Stimulated activated naive B cell treated with anti-CD40 and anti-IgM and Interleukin-4, amounts not matched to agents 10 μg/mL and 1 μg/mL and 100 μg/mL, for 72 hours (primary cell): ENCODE measurements at regions not wholly inside any gene's neighbourhood (a gene's known extent, or its start where the extent isn't known, plus 50 kb on each side); places are given as distances from the start of the nearest gene placed in this dataset.
"Not testable (repeated sequence)": the region's sequence is repeated elsewhere in the genome, so short reads cannot be mapped to it uniquely, and the experiment has no call there.

Source experiments
- ATAC-seq, 2 donors: fragments of 150-1000 bp; cut with Tn5 transposase; replicated peaks; 2 replicates each; pipeline ENCODE4 v1.10.0; 2021; ENCODE audit warnings: moderate library complexity in 1 of 2
- DNase-seq: peaks from one replicate; pipeline ENCODE4 v3.0.0; 2021
- H3K27ac Mint-ChIP-seq: one replicate; pipeline ENCODE4 v1.8.0; 2022; ENCODE audit warnings: mild to moderate bottlenecking, mixed read lengths
- H3K27me3 Mint-ChIP-seq, 2 donors: one replicate each; pipeline ENCODE4 v1.8.0; 2022; ENCODE audit warnings: mixed read lengths in 2 of 2
- H3K36me3 Mint-ChIP-seq, 2 donors: one replicate each; pipeline ENCODE4 v1.8.0; 2022; ENCODE audit warnings: mixed read lengths in 2 of 2, mild to moderate bottlenecking in 1 of 2
- H3K4me1 Mint-ChIP-seq, 2 donors: one replicate each; pipeline ENCODE4 v1.8.0; 2022; ENCODE audit warnings: mixed read lengths in 2 of 2, mild to moderate bottlenecking in 1 of 2
- H3K4me3 Mint-ChIP-seq, 2 donors: one replicate each; pipeline ENCODE4 v1.8.0; 2022; ENCODE audit warnings: mild to moderate bottlenecking in 2 of 2, mixed read lengths in 2 of 2, moderate library complexity in 1 of 2
- H3K9me3 Mint-ChIP-seq, 2 donors: one replicate each; pipeline ENCODE4 v1.8.0; 2022; ENCODE audit warnings: mixed read lengths in 2 of 2, mild to moderate bottlenecking in 1 of 2

GRCh38 chr1:190809312-190809711, 331.6 kb upstream of the BRINP3 start:
- no peak overlapping the region for H3K4me3 Mint-ChIP-seq
- DNase-seq: no peak
- no peak for ATAC-seq
- H3K9me3 Mint-ChIP-seq: peaks cover 0 to 9% of the 10 kb centered on the region in 2 donors
- no peaks in the 10 kb centered on the region for H3K36me3 Mint-ChIP-seq
- no peak overlapping the region for H3K27ac Mint-ChIP-seq
- H3K27me3 Mint-ChIP-seq: no peaks in the 10 kb centered on the region
- no peaks in the 10 kb centered on the region for H3K4me1 Mint-ChIP-seq

- DNase-seq: no peak
- H3K27me3 Mint-ChIP-seq: no peaks in the 10 kb centered on the region
- H3K4me1 Mint-ChIP-seq: no peaks in the 10 kb centered on the region
- no peaks in the 10 kb centered on the region for H3K36me3 Mint-ChIP-seq
- H3K27ac Mint-ChIP-seq: no peak overlapping the region
- peaks cover 0 to 10% of the 10 kb centered on the region in 2 donors for H3K9me3 Mint-ChIP-seq
- no peak overlapping the region for H3K4me3 Mint-ChIP-seq
- ATAC-seq: no peak
These were observed 335.3 kb upstream of the BRINP3 start for GRCh38 chr1:190812996-190813395.

- Mint-ChIP-seq H3K27ac (no peak overlapping the region), H3K4me1 (no peaks in the 10 kb centered on the region), H3K9me3 (peaks cover 5 to 8% of the 10 kb centered on the region in 2 donors), H3K36me3 (no peaks in the 10 kb centered on the region), H3K27me3 (no peaks in the 10 kb centered on the region), H3K4me3 (no peak overlapping the region)
- ATAC-seq (no peak), DNase-seq (no peak)
These were observed 354.8 kb upstream of the BRINP3 start for GRCh38 chr1:190832511-190832910.

GRCh38 chr1:190835658-190836057, 358.0 kb upstream of the BRINP3 start:
- Mint-ChIP-seq H3K4me3 (no peak overlapping the region), H3K9me3 (peaks cover 1 to 6% of the 10 kb centered on the region in 2 donors)

GRCh38 chr1:190837200-190837599, 359.5 kb upstream of the BRINP3 start:
- not testable (repeated sequence) for H3K36me3 Mint-ChIP-seq, H3K4me1 Mint-ChIP-seq, DNase-seq, H3K9me3 Mint-ChIP-seq, H3K27me3 Mint-ChIP-seq, H3K4me3 Mint-ChIP-seq, ATAC-seq, H3K27ac Mint-ChIP-seq

More at GRCh38 chr1:190835658-190836057, 358.0 kb upstream of the BRINP3 start:
- ATAC-seq (no peak), DNase-seq (no peak)
- no peaks in the 10 kb centered on the region for H3K27me3 Mint-ChIP-seq
- H3K4me1 Mint-ChIP-seq: no peaks in the 10 kb centered on the region
- H3K27ac Mint-ChIP-seq: no peak overlapping the region
- H3K36me3 Mint-ChIP-seq: no peaks in the 10 kb centered on the region

DNA sequence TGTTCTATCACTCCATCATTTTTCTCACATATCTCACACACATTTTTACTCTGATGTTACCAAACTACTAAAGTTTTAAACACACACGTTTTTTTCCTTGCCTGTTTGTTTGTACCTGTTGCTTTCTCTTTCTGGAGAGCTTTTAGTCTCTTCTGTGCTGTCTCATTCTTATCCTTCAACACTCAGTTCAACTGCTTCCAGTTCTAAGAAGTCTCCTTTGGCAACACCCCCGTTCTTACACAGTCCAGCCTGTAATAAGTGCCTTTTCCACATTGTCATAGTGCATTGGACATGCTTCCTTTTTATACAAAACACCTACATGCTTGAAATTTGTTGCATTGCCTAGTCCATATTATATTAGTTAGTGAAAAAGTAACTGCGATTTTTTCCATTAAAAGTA, 360.2 kb upstream of the BRINP3 start:
- ATAC-seq (no peak), DNase-seq (no peak)
- no peaks in the 10 kb centered on the region for H3K27me3 Mint-ChIP-seq
- no peak overlapping the region for H3K4me3 Mint-ChIP-seq
- peaks cover 0 to 6% of the 10 kb centered on the region in 2 donors for H3K9me3 Mint-ChIP-seq
- H3K4me1 Mint-ChIP-seq: no peaks in the 10 kb centered on the region
- H3K27ac Mint-ChIP-seq: no peak overlapping the region
- no peaks in the 10 kb centered on the region for H3K36me3 Mint-ChIP-seq

DNA sequence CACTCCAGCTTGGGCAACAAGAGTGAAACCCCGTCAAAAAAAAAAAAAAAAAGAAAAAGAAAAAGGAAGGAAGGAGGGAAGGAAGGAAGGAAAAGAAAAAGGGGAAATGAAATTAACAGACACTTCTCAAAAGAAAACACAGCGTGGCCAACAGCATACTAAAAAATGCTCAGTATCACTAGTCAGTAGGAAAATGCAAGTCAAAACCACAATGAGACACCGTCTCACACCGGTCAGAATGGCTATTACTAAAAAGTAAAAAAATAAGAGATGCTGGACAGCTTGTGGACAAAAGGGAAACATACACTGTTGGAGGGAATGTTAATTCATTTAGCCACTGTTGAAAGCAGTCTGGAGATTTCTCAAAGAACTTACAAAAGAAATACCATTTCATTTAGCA, 369.5 kb upstream of the BRINP3 start:
- Mint-ChIP-seq H3K36me3 (no peaks in the 10 kb centered on the region), H3K4me3 (no peak overlapping the region), H3K4me1 (no peaks in the 10 kb centered on the region), H3K27ac (no peak overlapping the region), H3K27me3 (no peaks in the 10 kb centered on the region), H3K9me3 (peaks cover 4 to 6% of the 10 kb centered on the region in 2 donors)
- DNase-seq: no peak
- no peak for ATAC-seq

DNA sequence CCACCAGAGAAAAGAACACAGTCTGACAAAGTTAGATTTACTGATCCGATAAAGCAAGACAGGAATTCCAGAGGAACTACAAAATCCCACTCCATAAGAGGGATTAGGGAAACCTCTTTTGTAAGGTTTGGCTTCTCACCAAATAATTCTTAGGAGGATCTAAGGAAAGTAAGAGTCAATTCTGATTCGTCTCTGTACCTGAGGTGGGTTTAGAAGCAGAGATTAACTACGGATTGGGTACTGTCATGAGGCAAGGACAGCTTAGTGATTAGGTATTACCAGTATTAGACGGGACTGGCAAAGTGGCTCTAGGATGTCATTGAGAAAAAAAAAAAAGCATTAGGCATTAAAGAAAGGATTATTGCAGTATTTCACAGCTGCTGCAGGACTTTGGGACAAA, 371.7 kb upstream of the BRINP3 start:
- Mint-ChIP-seq H3K4me3 (no peak overlapping the region), H3K36me3 (no peaks in the 10 kb centered on the region), H3K9me3 (peaks cover 6 to 7% of the 10 kb centered on the region in 2 donors), H3K27ac (no peak overlapping the region), H3K27me3 (no peaks in the 10 kb centered on the region), H3K4me1 (no peaks in the 10 kb centered on the region)
- ATAC-seq (no peak), DNase-seq (no peak)

DNA sequence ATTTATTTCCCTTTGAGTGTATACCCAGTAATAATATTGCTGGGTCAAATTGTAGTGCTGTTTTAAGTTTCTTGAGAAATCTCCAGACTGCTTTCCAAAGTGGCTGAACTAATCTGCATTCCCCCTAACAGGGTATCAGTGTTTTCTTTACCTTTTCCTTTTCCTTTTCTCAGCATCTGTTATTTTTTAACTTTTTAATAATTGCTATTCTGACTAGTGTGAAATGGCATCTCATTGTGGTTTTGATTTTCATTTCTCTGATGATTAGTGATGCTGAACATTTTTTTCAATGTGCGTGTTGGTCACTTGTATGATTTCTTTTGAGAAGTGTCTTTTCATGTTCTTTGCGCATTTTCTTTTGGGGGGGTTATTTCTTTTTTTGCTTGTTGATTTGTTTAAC, 374.9 kb upstream of the BRINP3 start:
- Mint-ChIP-seq H3K9me3 (peaks cover 0 to 5% of the 10 kb centered on the region in 2 donors), H3K27ac (no peak overlapping the region), H3K27me3 (no peaks in the 10 kb centered on the region), H3K4me1 (no peaks in the 10 kb centered on the region), H3K4me3 (no peak overlapping the region), H3K36me3 (no peaks in the 10 kb centered on the region)
- DNase-seq: no peak
- no peak for ATAC-seq

GRCh38 chr1:190858140-190858539, 380.5 kb upstream of the BRINP3 start:
- Mint-ChIP-seq H3K4me3 (no peak overlapping the region), H3K4me1 (no peaks in the 10 kb centered on the region), H3K27ac (no peak overlapping the region), H3K9me3 (peaks cover 4 to 6% of the 10 kb centered on the region in 2 donors), H3K27me3 (no peaks in the 10 kb centered on the region), H3K36me3 (no peaks in the 10 kb centered on the region)
- no peak for DNase-seq
- no peak for ATAC-seq

DNA sequence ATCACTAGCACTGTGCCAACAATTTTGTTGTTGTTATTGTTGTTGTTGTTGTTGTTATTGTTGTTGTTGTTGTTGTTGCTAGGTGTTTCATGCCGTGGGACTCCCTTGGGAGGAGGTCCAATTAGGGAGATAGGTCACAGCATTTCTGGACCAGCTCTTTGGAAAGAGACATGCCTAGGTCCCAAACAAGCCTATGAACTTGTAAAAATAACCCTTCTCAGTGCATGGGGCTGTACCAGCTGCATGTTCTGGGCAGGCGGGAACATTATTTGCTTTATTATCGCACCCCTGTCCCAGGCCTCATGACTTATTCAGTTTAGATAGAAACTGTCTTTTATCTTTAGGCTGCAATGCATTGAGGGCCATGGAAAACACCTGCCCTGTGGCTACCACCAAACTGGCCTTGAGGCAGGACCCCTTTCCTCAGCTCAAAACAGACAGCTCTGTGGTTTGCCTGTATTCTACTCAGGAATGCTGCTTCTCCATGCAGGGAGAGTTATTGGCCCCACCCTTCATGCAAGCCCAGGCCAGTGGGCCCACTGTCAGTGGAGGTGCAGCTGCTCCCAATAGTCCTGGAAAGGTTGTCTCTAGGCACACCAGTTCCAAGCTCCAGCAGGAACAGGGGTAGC, 386.5 kb upstream of the BRINP3 start:
- Mint-ChIP-seq H3K36me3 (no peaks in the 10 kb centered on the region), H3K9me3 (peaks cover 0 to 2% of the 10 kb centered on the region in 2 donors), H3K27ac (no peak overlapping the region), H3K4me3 (no peak overlapping the region), H3K4me1 (no peaks in the 10 kb centered on the region), H3K27me3 (no peaks in the 10 kb centered on the region)
- ATAC-seq: no peak
- DNase-seq: no peak

GRCh38 chr1:190880352-190880751, 402.7 kb upstream of the BRINP3 start:
- H3K36me3 Mint-ChIP-seq: no peaks in the 10 kb centered on the region
- ATAC-seq: no peak
- no peaks in the 10 kb centered on the region for H3K27me3 Mint-ChIP-seq
- no peak overlapping the region for H3K4me3 Mint-ChIP-seq
- no peak for DNase-seq
- H3K4me1 Mint-ChIP-seq: no peaks in the 10 kb centered on the region
- no peaks in the 10 kb centered on the region for H3K9me3 Mint-ChIP-seq
- no peak overlapping the region for H3K27ac Mint-ChIP-seq

DNA sequence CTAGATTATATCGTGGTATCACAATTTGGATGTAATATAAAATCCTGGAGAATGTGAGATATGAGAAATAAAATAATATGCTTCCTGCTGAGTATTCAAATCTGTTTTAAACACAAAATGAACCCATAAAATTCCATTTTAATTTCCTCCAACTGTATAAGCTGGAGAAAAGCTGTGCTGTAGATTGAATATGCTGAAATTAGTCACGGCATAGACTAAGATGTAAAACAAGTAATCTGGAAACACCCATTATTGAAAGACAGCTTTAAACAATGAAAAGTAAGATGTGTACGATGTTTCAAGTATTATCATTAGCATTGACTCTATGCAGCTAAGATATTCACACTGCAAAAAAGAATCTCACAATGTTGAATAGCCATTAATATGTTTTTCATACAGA, 403.4 kb upstream of the BRINP3 start:
- Mint-ChIP-seq H3K4me3 (no peak overlapping the region), H3K4me1 (no peaks in the 10 kb centered on the region), H3K9me3 (no peaks in the 10 kb centered on the region), H3K36me3 (no peaks in the 10 kb centered on the region), H3K27ac (no peak overlapping the region), H3K27me3 (no peaks in the 10 kb centered on the region)
- DNase-seq (no peak), ATAC-seq (no peak)

- H3K27me3 Mint-ChIP-seq: no peaks in the 10 kb centered on the region
- no peaks in the 10 kb centered on the region for H3K4me1 Mint-ChIP-seq
- no peak overlapping the region for H3K27ac Mint-ChIP-seq
- peaks cover 7% of the 10 kb centered on the region in 2 donors for H3K9me3 Mint-ChIP-seq
- DNase-seq: no peak
- no peak overlapping the region for H3K4me3 Mint-ChIP-seq
- no peak for ATAC-seq
- no peaks in the 10 kb centered on the region for H3K36me3 Mint-ChIP-seq
These were observed 419.6 kb upstream of the BRINP3 start for GRCh38 chr1:190897233-190897632.

GRCh38 chr1:190904091-190904695, 426.5 kb upstream of the BRINP3 start:
- no peak for DNase-seq
- Mint-ChIP-seq H3K27me3 (no peaks in the 10 kb centered on the region), H3K4me3 (no peak overlapping the region), H3K9me3 (peaks cover 0 to 3% of the 10 kb centered on the region in 2 donors), H3K36me3 (no peaks in the 10 kb centered on the region), H3K4me1 (no peaks in the 10 kb centered on the region), H3K27ac (no peak overlapping the region)
- no peak for ATAC-seq
